GM19395 (cell line): ENCODE measurements at regions not wholly inside any gene's neighbourhood (a gene's known extent, or its start where the extent isn't known, plus 50 kb on each side); places are given as distances from the start of the nearest gene placed in this dataset.

Source experiments
- ATAC-seq: cut with Tn5 transposase; IDR thresholded peaks from one replicate; pipeline ENCODE4 v1.9.1; 2021; ENCODE audit warnings: mild to moderate bottlenecking, moderate library complexity; ENCODE audit not compliant: unreplicated experiment

DNA sequence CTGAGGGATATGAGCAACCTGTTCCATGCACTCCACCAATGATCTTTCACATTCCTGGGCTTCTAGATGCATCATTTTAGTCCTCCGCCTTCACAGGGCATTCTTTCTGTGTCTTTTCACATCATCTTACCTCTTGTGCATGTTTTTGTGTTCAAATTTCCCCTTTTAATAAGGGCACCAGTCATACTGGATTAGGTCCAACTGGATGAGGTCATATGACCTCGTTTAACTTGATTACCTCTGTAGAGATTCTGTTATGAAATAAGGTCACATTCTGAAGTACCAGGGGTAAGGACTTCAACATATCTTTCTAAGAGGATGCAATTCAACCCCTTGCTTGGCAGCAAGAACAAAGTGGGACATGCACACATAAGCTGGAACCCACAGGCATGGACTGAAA lies 335.3 kb upstream of the TLE4 start:
- no peak for ATAC-seq

DNA sequence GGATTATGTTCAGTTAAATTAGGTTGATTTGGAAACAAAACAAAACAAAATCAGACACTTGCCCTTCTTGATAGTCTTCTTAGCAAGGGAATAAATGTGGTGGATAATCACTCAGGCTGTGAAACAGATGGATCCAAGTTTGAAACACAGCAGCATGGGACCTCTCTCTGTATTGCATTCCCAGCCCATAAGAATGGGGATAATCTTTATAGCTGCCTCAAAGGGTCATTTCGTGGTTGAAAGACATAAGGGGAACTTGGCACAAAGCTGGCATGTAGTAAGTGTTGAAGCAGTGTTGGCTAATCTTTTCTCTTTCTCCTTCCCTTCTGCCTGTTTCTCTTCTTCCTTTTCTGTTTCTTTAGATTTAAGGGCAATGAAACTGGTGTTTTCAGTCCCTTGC lies 333.9 kb upstream of the TLE4 start:
- no peak for ATAC-seq

DNA sequence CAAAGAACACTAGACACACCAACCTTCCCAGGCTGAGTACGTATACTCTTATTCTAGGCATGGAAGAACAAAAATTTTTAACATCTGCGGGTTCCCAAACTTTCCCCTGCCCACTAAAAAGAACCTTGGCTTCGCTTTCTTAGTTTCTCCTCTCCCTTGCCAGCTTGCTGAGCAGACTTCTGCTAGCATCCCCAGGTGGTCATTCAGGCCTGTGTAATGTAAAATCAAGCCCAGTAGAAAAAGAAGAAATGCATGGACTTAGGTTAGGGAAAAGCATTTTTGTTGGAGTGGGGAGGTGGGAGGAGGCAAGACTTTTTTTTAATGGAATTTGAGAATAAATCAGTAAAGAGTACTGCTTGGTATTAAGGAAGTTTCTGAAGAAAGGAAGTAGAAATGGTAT lies 331.0 kb upstream of the TLE4 start:
- ATAC-seq = no peak

DNA sequence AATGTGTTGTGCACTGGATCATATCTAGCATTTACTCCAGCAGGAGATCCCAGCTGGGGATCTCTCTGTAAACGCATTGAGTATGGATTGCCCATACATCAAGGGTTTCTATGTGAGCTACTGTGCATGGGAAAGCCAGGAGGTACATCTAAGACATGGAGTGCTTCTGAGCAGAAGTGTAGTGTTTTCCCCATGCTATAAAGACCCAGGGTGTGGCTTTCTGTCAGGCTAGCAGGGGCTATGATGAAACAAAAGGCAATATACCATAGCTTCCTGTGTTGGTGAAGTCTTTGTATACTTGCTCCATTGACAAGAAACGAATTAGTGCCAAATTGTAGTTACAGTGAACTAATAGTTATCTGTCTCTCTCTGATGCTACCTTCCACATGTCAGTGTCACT lies 329.3 kb upstream of the TLE4 start:
- ATAC-seq = no peak

DNA sequence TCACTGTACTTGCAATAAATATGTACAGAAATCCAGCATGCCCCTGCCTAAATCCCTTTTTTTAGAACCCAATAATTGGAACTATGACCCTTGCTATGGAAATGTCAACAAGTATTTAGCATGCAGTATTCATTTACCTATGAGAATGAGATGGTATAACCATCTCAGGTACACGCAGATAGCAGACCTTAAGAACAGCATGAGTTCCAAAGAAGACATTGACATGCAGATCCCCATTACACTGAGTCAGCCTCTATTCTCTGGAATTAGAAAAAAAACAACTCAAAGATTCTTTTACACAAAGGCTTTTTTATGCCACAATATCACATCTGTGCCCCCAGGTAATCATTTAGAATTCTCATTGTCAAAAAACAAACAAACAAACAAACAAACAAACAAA lies 325.6 kb upstream of the TLE4 start:
- ATAC-seq = no peak

DNA sequence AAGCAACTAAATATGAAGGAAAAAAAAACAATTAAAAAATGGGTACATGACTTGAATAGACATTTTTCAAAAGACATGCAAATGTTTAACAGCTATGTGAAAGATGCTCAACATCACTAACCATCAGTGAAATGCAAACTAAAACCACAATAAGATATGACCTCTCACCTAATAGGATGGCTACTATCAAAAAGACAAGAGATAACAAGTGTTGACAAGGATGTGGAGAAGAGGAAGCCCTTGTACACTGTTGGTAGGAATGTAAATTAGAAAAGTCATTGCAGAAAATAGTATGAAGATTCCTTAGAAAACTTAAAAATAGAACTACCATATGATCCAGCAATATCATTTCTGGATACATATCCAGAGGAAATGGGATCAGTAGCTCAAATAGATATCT lies 324.7 kb upstream of the TLE4 start:
- ATAC-seq = no peak

DNA sequence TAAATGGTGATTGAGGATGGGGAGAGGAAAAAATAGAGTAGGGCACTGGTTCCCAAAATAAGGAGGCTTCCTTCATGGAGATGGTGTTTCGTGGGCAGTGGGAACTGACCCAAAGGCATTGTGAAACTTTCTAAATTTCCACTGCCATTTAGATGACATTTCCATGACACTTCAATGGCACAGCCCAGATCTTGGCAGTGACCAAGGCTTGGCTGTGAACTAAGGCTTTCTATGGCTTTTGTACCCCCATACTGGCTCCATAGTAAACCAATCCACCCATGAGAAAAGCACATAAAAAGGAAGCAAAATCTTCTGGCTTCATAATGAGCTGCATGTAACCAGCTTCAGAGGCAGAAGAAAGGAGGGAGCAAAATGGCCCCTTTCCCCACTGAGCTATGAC lies 321.0 kb upstream of the TLE4 start:
- ATAC-seq = no peak

DNA sequence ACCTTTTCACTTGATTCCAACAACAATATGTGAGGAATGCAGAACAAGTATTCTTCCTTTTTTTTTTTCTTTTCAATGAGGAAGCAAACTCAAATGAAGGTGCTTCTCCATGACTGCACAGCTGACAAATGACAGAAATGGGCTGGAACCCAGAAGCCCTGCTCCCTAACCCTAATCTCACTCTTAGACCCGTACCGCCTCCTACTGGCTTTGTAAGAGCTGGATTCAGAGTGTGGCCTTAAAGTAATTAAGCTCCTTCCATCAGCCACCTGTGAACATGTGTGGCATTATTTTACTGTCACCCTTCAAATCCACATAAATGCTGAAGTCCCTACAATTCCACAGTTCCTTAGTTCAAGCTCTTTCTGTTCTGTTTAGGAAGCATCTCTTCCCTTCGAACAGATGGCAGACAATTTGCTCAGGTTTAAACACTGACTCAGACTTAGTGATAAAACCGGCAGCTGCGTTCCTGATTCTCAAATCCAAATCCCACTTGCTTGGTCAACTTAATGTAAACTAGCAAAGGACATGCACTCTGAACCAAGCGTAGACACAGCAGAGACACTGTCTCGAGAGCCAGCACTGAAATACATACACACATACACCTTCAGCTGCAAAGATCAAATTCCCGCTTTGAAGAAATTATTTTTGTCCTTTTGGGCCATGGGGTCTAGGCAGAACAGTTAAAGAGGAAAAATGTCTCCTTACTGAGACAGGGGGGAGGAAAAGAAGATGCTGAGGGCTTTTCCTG lies 316.7 kb upstream of the TLE4 start:
- ATAC-seq = no peak

DNA sequence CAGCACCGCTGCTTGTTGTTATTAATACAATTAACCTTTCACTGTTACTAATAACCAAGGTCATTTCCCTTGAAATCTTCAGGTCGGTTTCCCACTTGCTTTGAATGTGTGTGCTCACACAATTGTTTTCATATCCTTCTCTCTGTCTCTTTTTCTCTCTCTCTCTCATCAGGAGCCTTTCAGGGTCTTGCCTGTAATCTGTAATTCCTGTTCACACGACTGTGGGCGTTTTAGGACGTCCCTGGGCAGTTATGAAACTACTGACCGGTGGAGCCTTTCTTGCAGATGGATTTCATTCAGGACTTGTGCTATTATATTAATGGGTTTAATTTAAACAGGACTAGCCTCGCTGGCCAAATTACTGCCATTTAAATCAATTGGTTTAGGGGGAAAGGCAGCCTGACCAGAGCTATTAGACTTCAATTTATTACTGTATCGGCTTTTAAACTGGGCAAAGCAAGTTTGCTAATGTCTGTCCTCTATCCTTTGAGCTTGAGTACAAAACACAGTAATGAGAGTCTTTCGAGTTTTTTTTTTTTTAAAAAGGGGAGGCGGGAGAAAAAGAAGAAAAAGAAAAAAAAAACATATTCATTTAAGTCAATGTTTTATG lies 316.0 kb upstream of the TLE4 start:
- ATAC-seq = no peak

DNA sequence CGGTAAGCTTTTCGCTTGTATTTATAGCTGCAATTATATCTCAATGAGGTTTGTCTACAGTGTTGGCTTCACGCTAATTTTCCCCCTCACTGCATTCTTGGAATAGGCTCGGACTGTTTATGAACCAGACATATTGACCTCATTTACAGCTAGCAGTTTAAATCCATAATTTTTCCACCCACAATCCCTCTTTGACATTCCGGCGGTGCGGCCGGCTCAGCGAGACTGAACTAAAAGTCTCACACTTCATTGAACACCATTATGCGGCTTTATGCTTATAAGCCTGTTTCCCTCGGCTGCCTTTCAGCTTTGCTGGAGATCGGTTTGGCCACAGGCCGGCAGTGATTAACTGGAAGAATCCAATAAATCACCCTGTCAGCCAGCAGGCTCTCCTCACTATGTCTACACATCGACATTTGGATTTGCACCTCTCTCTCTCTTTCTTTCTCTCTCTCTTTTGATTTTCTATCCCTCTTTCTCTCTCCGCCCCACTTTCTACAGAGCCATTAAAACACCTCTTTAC lies 315.0 kb upstream of the TLE4 start:
- ATAC-seq = no peak

DNA sequence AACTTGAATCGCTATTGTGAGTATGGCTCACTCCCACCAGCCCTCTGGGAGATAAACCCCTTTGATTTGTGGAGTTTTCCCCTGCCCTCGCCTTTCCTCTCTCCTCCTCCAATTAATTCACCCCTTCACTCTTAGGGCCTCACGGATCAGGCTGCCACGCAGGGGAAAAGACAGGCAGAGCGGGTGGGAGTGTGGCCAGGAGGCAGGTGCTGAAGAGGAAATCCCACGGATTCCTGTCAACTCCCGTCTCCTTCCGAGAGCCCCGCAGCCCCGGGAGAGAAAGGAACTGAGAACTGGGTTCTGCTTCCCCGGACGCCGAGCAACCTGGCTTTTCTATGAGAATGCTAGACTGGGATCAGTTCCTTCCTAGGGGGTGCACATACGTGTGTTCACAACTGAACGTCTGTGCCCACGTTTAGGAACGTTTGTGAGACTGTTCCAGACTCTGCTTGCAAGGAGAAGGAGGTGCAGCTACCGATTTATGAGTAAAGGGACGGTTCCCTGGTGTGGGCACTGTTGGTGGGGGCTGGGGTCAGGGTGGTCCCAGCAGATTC lies 314.5 kb upstream of the TLE4 start:
- ATAC-seq = no peak

DNA sequence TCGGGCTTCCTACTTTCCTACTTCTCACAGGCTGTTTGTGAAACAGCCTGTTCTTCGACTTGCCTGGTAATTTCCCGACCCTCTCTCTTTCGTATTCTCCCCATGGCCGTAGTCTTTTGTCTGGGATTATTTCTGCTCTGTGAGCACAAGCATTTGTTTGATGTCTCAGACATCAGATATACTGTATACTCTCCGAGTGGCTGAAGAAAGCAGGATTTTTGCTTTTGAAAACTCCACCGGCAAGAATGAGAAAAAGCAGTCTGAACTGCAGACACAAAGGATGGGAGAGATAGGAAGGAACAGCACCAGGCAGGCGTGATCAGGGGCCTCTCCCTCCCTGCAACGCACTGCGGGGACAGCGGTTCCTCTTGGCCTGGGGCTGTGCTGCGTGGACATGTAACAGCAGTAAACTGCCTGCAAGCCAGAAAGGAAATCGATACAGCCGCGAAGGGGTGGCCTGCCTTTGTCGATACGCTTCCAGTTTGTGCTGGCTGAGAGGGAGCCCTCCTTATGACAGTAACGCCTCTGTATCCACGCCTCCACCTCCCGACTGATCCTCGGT lies 313.9 kb upstream of the TLE4 start:
- no peak for ATAC-seq

DNA sequence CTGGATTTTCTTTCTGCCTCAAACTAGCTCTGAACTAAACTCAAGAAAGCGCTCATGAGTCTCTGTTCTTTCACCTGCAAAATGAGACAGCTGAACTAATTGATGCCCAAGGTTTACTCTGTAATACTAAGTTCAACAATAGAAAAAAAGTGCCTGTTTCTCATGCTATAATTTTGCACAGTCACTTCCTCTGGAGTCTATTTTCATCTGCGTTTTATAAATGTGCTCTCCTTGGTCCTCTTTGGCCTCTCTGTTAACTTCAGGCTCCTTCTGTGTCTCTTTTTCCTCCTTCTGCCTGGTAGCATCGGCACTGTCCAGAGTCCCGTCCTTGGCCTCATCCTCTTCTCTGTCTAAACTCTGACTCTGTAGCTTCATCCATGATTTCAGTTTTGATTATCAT lies 311.9 kb upstream of the TLE4 start:
- no peak for ATAC-seq

DNA sequence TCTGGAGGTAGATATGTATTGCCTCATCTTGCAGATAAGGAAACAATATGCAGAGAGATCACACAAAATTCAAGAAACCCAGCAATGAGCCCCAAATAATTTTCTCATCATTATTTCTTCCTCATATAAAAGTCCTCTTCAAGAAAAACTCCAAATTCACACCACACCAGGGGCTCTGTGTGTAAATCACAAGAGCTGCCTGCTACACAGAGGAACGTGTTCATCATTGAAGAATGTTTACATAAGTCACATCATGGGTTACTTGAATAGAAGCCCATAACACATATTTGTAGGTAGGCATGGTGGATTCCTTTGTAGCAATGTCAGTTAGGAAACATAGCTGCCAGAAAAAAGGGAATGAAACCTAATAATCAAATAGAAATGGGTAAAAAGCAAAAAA lies 308.1 kb upstream of the TLE4 start:
- no peak for ATAC-seq

DNA sequence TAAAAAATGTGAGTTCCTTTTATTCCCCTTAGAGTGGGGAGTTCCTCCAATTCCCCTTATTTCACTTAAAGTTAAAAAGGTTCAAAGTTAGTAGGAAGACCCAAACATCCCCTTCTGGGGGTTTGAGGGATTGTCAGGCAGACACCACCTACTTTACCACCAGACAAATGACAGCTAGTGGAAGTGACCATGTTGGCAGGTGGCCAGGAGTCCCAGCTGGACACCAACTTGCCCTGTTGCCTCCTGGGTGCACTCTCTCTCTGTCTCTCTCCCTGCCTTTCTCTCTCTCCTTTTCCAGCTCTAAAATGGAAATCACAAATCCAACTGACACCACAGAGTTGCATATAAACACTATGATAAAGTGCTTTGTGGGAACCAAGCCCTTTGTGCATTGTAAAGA lies 307.7 kb upstream of the TLE4 start:
- no peak for ATAC-seq

DNA sequence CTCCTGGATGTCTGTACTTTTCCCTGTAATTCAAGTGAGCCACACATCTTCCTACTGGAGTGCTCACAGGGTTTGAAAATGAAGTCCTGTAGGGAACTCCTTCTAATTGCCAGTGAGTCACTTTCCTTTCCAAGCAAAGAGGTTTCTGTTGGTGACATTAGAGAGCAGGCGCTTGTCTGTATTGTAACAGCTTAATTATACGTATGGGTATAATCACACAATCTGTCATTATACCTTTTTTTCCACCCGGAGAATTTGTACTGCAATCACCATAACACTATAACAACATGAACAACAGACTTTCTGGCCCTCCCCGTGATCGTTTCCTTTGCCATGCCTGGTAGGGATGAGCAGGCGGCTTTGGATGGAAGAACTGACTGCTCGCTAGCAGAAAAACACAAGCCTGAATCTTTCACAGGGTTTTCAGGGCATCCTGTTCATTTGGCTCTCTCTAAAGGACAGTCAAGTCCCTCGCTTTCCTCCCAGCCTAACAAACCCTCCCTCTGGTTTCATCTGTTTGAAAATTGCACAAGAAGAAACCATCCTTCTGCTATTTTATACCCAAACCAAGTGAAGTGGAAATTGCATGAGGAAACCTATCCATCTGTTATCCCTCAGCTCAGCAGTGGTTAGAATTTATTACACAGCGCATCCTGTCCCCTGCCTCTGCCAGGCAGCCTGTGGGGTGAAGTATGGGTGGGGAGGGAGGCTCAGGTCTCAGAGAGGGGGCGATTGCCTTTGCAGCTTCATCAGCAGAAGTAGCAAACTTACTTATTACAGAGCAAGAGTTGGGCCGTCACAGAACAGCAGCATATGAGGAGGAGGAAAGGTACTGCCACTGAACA lies 307.0 kb upstream of the TLE4 start:
- ATAC-seq = no peak

DNA sequence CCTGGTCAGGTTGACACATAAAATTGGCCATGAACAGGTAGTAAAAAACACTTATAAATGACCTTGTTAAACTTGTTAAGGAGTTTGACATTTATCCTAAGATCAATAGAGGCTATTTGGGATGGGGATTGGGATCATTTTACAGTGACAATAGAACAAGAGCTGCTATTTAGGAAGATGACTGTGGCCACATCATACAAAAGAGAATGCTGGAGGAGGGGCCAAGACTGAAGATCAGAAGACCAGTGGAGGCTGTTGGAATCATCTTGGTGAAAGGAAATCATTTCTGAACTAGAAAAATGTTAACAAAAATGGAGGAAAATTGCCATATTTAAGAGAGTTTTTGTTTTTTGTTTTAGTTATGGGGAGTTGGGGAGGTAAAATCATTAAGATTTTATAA lies 304.8 kb upstream of the TLE4 start:
- ATAC-seq = no peak

DNA sequence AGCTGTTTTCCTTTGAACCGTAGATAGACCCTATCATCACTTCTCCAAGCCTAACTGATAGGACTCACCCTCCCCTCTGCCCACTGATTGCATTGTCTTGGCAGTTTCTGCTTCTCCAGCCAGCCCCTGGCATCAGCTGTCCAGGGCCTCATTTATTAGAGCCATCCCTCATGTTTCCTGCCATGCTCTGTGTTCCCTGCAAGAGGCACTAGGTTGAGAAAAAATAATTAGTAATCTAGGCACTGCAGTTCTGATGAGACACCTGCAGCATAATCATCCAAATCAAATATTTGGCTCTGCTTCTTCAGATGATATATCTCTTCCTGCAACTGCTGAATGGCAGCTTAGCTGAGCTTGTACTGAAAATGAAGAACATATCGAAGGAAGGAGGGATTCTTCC lies 303.0 kb upstream of the TLE4 start:
- ATAC-seq = no peak

DNA sequence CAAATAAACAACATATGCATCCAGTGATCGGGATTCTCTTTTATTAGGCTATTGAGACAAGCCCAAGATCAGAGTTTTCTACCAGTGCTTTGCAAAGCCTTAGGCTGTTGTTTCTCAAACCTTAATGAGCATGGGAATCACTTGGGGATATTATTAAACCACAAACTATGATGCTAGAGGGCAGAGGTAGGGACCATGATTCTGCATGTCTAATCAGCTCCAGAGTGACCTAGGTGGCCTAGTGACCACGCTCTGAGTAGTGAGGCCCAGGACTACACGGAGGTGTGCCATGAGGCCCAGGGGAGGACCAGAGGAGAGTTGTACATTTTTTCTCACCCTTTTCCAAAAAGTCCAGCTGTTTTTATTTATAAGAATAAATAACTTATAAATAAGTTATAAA lies 298.5 kb upstream of the TLE4 start:
- ATAC-seq = no peak

DNA sequence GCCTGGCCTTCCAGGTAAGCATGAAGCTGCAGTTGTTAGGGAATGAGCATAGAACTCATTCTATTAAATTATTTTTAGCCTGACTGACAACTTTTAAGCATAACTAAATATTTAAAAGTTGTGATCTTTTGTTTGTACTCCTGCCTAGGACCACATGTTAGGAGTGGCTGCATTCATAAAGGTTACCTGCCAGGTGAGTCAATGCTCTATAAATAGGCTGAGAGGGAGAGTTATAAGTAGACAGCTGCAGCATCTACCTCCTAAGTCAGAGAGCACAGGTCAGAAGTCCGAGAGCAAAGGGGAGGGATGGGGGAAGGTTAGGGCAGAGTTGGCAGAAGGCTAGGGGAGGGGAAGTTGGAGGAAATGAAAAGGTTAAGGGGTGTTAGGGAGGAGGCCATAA lies 292.4 kb upstream of the TLE4 start:
- ATAC-seq = no peak

DNA sequence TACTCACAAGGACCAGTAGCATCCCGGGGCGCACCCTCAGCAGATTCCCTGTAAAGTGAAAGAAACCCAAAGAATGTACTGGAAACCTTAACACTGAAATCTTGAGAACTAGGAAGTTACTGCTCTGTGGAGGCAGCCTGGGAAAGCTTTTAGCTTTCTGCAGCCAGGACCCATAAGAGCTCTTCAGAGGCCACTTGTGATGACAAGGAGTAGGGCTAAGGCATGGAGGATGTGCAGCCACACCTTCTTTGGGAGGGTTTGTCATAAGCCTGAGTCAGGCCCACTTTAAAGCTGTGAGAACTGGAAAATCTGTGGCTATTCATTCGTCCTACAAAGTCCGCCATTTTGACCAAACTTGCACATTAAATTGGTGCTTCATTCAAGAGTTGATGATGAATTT lies 291.1 kb upstream of the TLE4 start:
- ATAC-seq = no peak
